WTC11 (cell line): ENCODE measurements at regions not wholly inside any gene's neighbourhood (a gene's known extent, or its start where the extent isn't known, plus 50 kb on each side); places are given as distances from the start of the nearest gene placed in this dataset.

ENCODE experiments used
- ATAC-seq: fragments of 200-7000 bp; cut with Tn5 transposase; 2 replicates; pipeline ENCODE4 v1.10.0; 2021; ENCODE audit warnings: mild to moderate bottlenecking, moderate library complexity
- CTCF ChIA-PET: fragments of 300-600 bp; sonication (Branson Sonifier 250); formaldehyde crosslinking; loops from one replicate; lab custom pipeline; 2021; ENCODE audit warnings: antibody characterized with exemption; lab: Charles Lee
- POLR2A ChIA-PET: fragments of 350-600 bp; sonication (Branson Sonifier 250); formaldehyde crosslinking; loops from one replicate; lab custom pipeline; 2021; ENCODE audit warnings: antibody characterized with exemption; lab: Charles Lee
- DNase-seq: peaks from one replicate; pipeline ENCODE4 v3.0.0; 2021; ENCODE audit warnings: low spot score
- H3K27ac Mint-ChIP-seq: 2 replicates; pipeline ENCODE4 v1.8.0; 2021; ENCODE audit warnings: mixed read lengths
- H3K27me3 Mint-ChIP-seq: 2 replicates; pipeline ENCODE4 v1.8.0; 2021; ENCODE audit warnings: low read depth, mild to moderate bottlenecking, moderate library complexity, mixed read lengths
- H3K36me3 Mint-ChIP-seq: 2 replicates; pipeline ENCODE4 v1.8.0; 2021; ENCODE audit warnings: mixed read lengths
- H3K4me1 Mint-ChIP-seq: 2 replicates; pipeline ENCODE4 v1.8.0; 2022; ENCODE audit warnings: mixed read lengths
- H3K4me3 Mint-ChIP-seq: 2 replicates; pipeline ENCODE4 v1.8.0; 2021; ENCODE audit warnings: mild to moderate bottlenecking, moderate library complexity, mixed read lengths
- H3K9me3 Mint-ChIP-seq: 2 replicates; pipeline ENCODE4 v1.8.0; 2021; ENCODE audit warnings: mixed read lengths
- EMX1 ChIP-seq: fragments of 250-450 bp; sonication (Bioruptor Pico); IDR thresholded peaks from 2 replicates; pipeline ENCODE4 v1.8.0; 2021; ENCODE audit warnings: mild to moderate bottlenecking
- ETV6 ChIP-seq: sonication (generic); formaldehyde crosslinking; IDR thresholded peaks from 2 replicates; pipeline ENCODE4 v1.8.1; 2022; ENCODE audit warnings: mild to moderate bottlenecking, missing genetic modification reagents
- NR1H2 ChIP-seq: sonication (generic); formaldehyde crosslinking; IDR thresholded peaks from 2 replicates; pipeline ENCODE4 v1.9.0; 2021; ENCODE audit warnings: mild to moderate bottlenecking, moderate library complexity, missing genetic modification reagents
- NR3C1 ChIP-seq: sonication (generic); formaldehyde crosslinking; conservative IDR thresholded peaks from 2 replicates; pipeline ENCODE4 v1.8.1; 2023; ENCODE audit warnings: low read depth, mild to moderate bottlenecking, missing genetic modification reagents
- ZNF138 ChIP-seq: sonication (generic); formaldehyde crosslinking; conservative IDR thresholded peaks from 2 replicates; pipeline ENCODE4 v1.8.1; 2022; ENCODE audit warnings: mild to moderate bottlenecking, moderate library complexity, missing genetic modification reagents
- ZNF219 ChIP-seq: sonication (generic); formaldehyde crosslinking; IDR thresholded peaks from 2 replicates; pipeline ENCODE4 v1.8.0; 2023; ENCODE audit warnings: missing genetic modification reagents, mild to moderate bottlenecking, borderline replicate concordance
- TF ChIP-seq, protein P1 (sequence below): fragments of 250-450 bp; sonication (Bioruptor Pico); IDR thresholded peaks from 2 replicates; pipeline ENCODE4 v2.1.2; 2022; ENCODE audit warnings: mild to moderate bottlenecking, moderate library complexity
- TF ChIP-seq, protein P2 (sequence below): sonication (generic); formaldehyde crosslinking; IDR thresholded peaks from 2 replicates; pipeline ENCODE4 v1.8.0; 2022; ENCODE audit warnings: missing genetic modification reagents
- TF ChIP-seq, protein P3 (sequence below): sonication (generic); formaldehyde crosslinking; IDR thresholded peaks from 2 replicates; pipeline ENCODE4 v1.8.1; 2022; ENCODE audit warnings: mild to moderate bottlenecking, missing genetic modification reagents, moderate library complexity, borderline replicate concordance
- TF ChIP-seq, protein P4 (sequence below): sonication (generic); formaldehyde crosslinking; IDR thresholded peaks from 2 replicates; pipeline ENCODE4 v1.8.0; 2022; ENCODE audit warnings: mild to moderate bottlenecking, missing genetic modification reagents
- TF ChIP-seq, protein P5 (sequence below): fragments of 250-450 bp; sonication (Bioruptor Pico); conservative IDR thresholded peaks from 2 replicates; pipeline ENCODE4 v1.9.0; 2021; ENCODE audit warnings: mild to moderate bottlenecking
- TF ChIP-seq, protein P6 (sequence below): fragments of 250-450 bp; sonication (Bioruptor Pico); IDR thresholded peaks from 2 replicates; pipeline ENCODE4 v1.9.0; 2021; ENCODE audit warnings: moderate library complexity, mild to moderate bottlenecking, inconsistent platforms, borderline replicate concordance
- TF ChIP-seq, protein P7 (sequence below): sonication (generic); formaldehyde crosslinking; IDR thresholded peaks from 2 replicates; pipeline ENCODE4 v1.8.1; 2023; ENCODE audit warnings: mild to moderate bottlenecking, missing genetic modification reagents, moderate library complexity
- TF ChIP-seq, protein P8 (sequence below): sonication (generic); formaldehyde crosslinking; IDR thresholded peaks from 2 replicates; pipeline ENCODE4 v1.8.1; 2023; ENCODE audit warnings: mild to moderate bottlenecking, missing genetic modification reagents, borderline replicate concordance

DNA sequence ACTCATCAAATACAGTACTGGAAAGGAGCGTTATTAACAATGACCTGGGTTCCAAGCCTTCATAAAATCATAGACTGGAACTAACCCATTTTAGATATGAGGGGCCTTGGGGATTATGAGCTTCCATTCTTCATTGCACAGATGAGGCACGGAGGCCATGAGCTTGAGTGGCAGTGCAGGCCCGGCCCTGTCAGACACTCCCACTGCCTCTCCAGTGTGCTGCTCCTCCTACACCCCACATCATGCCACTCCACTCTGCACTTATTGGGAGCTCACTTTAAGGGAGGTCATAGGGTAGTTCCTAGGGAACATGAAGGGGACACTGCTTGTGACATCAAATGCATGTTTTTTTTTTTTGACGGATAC is 77.9 kb downstream of the TSN start (continued):
- TF ChIP-seq, protein P1, sequence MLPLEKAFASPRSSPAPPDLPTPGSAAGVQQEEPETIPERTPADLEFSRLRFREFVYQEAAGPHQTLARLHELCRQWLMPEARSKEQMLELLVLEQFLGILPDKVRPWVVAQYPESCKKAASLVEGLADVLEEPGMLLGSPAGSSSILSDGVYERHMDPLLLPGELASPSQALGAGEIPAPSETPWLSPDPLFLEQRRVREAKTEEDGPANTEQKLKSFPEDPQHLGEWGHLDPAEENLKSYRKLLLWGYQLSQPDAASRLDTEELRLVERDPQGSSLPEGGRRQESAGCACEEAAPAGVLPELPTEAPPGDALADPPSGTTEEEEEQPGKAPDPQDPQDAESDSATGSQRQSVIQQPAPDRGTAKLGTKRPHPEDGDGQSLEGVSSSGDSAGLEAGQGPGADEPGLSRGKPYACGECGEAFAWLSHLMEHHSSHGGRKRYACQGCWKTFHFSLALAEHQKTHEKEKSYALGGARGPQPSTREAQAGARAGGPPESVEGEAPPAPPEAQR (CRISPR knock-in tag), result no peak
- TF ChIP-seq NR3C1, result no peak

DNA sequence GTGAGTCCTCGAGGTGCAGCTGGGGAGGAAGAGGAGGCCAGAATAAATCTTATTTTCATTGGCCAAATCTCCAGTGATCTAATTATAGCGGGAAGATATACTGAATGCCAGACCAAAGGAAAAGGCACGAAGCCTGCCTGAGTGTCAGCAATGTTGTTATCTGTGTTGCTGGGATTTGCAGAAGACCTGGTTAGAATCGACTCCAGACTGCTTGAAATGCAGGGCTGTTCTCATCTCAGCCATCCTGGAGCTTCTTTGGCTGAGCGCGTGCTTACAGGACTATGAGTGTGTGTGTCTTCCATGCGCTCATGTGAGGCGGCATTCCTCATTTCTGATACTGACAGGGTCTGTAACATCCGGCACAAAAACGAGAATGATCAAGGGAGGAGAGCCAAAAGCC is 81.2 kb downstream of the TSN start:
- peaks cover 19% of the 10 kb centered on the region for H3K9me3 Mint-ChIP-seq
- TF ChIP-seq ZNF219 (CRISPR knock-in tag), result no peak
- no peak for TF ChIP-seq ZNF138 (CRISPR knock-in tag)
- TF ChIP-seq, protein P2, sequence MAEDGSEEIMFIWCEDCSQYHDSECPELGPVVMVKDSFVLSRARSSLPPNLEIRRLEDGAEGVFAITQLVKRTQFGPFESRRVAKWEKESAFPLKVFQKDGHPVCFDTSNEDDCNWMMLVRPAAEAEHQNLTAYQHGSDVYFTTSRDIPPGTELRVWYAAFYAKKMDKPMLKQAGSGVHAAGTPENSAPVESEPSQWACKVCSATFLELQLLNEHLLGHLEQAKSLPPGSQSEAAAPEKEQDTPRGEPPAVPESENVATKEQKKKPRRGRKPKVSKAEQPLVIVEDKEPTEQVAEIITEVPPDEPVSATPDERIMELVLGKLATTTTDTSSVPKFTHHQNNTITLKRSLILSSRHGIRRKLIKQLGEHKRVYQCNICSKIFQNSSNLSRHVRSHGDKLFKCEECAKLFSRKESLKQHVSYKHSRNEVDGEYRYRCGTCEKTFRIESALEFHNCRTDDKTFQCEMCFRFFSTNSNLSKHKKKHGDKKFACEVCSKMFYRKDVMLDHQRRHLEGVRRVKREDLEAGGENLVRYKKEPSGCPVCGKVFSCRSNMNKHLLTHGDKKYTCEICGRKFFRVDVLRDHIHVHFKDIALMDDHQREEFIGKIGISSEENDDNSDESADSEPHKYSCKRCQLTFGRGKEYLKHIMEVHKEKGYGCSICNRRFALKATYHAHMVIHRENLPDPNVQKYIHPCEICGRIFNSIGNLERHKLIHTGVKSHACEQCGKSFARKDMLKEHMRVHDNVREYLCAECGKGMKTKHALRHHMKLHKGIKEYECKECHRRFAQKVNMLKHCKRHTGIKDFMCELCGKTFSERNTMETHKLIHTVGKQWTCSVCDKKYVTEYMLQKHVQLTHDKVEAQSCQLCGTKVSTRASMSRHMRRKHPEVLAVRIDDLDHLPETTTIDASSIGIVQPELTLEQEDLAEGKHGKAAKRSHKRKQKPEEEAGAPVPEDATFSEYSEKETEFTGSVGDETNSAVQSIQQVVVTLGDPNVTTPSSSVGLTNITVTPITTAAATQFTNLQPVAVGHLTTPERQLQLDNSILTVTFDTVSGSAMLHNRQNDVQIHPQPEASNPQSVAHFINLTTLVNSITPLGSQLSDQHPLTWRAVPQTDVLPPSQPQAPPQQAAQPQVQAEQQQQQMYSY (CRISPR knock-in tag), result no peak
- TF ChIP-seq, protein P3, sequence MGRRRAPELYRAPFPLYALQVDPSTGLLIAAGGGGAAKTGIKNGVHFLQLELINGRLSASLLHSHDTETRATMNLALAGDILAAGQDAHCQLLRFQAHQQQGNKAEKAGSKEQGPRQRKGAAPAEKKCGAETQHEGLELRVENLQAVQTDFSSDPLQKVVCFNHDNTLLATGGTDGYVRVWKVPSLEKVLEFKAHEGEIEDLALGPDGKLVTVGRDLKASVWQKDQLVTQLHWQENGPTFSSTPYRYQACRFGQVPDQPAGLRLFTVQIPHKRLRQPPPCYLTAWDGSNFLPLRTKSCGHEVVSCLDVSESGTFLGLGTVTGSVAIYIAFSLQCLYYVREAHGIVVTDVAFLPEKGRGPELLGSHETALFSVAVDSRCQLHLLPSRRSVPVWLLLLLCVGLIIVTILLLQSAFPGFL (CRISPR knock-in tag), result no peak
- TF ChIP-seq, protein P4, sequence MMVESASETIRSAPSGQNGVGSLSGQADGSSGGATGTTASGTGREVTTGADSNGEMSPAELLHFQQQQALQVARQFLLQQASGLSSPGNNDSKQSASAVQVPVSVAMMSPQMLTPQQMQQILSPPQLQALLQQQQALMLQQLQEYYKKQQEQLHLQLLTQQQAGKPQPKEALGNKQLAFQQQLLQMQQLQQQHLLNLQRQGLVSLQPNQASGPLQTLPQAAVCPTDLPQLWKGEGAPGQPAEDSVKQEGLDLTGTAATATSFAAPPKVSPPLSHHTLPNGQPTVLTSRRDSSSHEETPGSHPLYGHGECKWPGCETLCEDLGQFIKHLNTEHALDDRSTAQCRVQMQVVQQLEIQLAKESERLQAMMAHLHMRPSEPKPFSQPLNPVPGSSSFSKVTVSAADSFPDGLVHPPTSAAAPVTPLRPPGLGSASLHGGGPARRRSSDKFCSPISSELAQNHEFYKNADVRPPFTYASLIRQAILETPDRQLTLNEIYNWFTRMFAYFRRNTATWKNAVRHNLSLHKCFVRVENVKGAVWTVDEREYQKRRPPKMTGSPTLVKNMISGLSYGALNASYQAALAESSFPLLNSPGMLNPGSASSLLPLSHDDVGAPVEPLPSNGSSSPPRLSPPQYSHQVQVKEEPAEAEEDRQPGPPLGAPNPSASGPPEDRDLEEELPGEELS (CRISPR knock-in tag), result no peak
- TF ChIP-seq, protein P5, sequence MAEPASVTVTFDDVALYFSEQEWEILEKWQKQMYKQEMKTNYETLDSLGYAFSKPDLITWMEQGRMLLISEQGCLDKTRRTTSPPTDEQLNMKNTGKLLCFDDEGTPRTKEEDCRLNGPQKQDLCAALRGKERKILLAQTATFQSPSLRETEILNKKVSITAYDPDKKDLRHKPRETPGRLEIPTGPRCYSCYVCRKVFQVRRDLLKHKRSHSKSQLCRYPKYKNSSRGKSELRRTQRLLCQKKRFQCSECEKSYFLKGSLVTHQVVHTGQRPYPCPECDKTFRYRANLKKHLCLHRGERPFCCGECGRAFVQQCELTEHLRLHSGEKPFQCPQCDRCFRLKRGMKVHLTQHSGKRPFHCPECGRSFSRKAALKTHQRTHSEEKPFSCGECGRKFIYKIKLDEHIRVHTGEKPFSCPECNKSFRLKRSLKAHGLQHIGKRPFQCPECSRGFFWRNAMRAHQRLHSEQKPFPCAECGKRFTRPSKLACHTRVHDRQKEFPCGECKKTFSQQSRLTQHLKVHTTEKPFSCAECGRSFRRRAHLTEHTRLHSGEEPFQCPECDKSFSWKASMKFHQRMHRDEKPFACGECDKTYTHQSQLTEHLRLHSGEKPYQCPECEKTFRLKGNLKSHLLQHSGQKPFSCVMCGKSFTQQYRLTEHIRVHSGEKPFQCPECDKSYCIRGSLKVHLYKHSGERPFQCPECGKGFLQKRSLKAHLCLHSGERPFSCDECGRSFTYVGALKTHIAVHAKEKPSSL (CRISPR knock-in tag), result no peak
- TF ChIP-seq EMX1 (CRISPR knock-in tag), result no peak
- TF ChIP-seq, protein P6, sequence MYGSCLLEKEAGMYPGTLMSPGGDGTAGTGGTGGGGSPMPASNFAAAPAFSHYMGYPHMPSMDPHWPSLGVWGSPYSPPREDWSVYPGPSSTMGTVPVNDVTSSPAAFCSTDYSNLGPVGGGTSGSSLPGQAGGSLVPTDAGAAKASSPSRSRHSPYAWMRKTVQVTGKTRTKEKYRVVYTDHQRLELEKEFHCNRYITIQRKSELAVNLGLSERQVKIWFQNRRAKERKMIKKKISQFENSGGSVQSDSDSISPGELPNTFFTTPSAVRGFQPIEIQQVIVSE (CRISPR knock-in tag), result no peak
- TF ChIP-seq NR1H2 (CRISPR knock-in tag), result no peak
- TF ChIP-seq ETV6 (CRISPR knock-in tag), result no peak
- TF ChIP-seq, protein P7, sequence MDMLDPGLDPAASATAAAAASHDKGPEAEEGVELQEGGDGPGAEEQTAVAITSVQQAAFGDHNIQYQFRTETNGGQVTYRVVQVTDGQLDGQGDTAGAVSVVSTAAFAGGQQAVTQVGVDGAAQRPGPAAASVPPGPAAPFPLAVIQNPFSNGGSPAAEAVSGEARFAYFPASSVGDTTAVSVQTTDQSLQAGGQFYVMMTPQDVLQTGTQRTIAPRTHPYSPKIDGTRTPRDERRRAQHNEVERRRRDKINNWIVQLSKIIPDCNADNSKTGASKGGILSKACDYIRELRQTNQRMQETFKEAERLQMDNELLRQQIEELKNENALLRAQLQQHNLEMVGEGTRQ (CRISPR knock-in tag), result no peak
- TF ChIP-seq, protein P8, sequence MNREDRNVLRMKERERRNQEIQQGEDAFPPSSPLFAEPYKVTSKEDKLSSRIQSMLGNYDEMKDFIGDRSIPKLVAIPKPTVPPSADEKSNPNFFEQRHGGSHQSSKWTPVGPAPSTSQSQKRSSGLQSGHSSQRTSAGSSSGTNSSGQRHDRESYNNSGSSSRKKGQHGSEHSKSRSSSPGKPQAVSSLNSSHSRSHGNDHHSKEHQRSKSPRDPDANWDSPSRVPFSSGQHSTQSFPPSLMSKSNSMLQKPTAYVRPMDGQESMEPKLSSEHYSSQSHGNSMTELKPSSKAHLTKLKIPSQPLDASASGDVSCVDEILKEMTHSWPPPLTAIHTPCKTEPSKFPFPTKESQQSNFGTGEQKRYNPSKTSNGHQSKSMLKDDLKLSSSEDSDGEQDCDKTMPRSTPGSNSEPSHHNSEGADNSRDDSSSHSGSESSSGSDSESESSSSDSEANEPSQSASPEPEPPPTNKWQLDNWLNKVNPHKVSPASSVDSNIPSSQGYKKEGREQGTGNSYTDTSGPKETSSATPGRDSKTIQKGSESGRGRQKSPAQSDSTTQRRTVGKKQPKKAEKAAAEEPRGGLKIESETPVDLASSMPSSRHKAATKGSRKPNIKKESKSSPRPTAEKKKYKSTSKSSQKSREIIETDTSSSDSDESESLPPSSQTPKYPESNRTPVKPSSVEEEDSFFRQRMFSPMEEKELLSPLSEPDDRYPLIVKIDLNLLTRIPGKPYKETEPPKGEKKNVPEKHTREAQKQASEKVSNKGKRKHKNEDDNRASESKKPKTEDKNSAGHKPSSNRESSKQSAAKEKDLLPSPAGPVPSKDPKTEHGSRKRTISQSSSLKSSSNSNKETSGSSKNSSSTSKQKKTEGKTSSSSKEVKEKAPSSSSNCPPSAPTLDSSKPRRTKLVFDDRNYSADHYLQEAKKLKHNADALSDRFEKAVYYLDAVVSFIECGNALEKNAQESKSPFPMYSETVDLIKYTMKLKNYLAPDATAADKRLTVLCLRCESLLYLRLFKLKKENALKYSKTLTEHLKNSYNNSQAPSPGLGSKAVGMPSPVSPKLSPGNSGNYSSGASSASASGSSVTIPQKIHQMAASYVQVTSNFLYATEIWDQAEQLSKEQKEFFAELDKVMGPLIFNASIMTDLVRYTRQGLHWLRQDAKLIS, result no peak
- no peak overlapping the region for H3K27ac Mint-ChIP-seq
- peaks cover 14% of the 10 kb centered on the region for H3K36me3 Mint-ChIP-seq
- POLR2A ChIA-PET, result no interaction called here
- no peak overlapping the region for H3K4me3 Mint-ChIP-seq
- no peaks in the 10 kb centered on the region for H3K4me1 Mint-ChIP-seq
- CTCF ChIA-PET, result interaction anchor here (1.4 kb wide), 1 partner anchor 26 kb away, joined by 3 read pairs; no protein-coding TSS in a partner anchor
- peaks cover 26% of the 10 kb centered on the region for H3K27me3 Mint-ChIP-seq
- no peak for ATAC-seq
- DNase-seq, result no peak
